Fibroblast of skin of left biceps (primary cell): ENCODE measurements at regions not wholly inside any gene's neighbourhood (a gene's known extent, or its start where the extent isn't known, plus 50 kb on each side); places are given as distances from the start of the nearest gene placed in this dataset.
"Not testable (repeated sequence)": the region's sequence is repeated elsewhere in the genome, so short reads cannot be mapped to it uniquely, and the experiment has no call there.

Experiments
- DNase-seq, 2 experiments: peaks; one replicate each; pipeline ENCODE4 v3.0.0-alpha.2; 2013; ENCODE audit warnings: low read depth in 2 of 2

- no peak for DNase-seq
Observed at GRCh38 chr4:38333219-38333618, 330.8 kb upstream of the KLF3 start.

- DNase-seq, result no peak
Observed at GRCh38 chr4:38334791-38335190, 329.2 kb upstream of the KLF3 start.

GRCh38 chr4:38338939-38339338 lies 325.1 kb upstream of the KLF3 start:
- DNase-seq, result not testable (repeated sequence)

- DNase-seq, result no peak
Observed at GRCh38 chr4:38343608-38344007, 320.4 kb upstream of the KLF3 start.

GRCh38 chr4:38344929-38345328 lies 319.1 kb upstream of the KLF3 start:
- DNase-seq, result no peak

GRCh38 chr4:38347251-38347650 lies 316.7 kb upstream of the KLF3 start:
- no peak for DNase-seq

- no peak for DNase-seq
Observed at GRCh38 chr4:38354421-38354820, 309.6 kb upstream of the KLF3 start.

- no peak for DNase-seq
Observed at GRCh38 chr4:38354872-38355271, 309.1 kb upstream of the KLF3 start.

GRCh38 chr4:38356686-38357085 lies 307.3 kb upstream of the KLF3 start:
- no peak for DNase-seq

- no peak for DNase-seq
Observed at GRCh38 chr4:38357546-38357945, 306.5 kb upstream of the KLF3 start.

GRCh38 chr4:38359113-38359512 lies 304.9 kb upstream of the KLF3 start:
- DNase-seq, result no peak

GRCh38 chr4:38360201-38360600 lies 303.8 kb upstream of the KLF3 start:
- no peak for DNase-seq

- no peak for DNase-seq
Observed at GRCh38 chr4:38364383-38364963, 299.5 kb upstream of the KLF3 start.

GRCh38 chr4:38365261-38365660 lies 298.7 kb upstream of the KLF3 start:
- no peak for DNase-seq

- no peak for DNase-seq
Observed at GRCh38 chr4:38365748-38366310, 298.2 kb upstream of the KLF3 start.

- no peak for DNase-seq
Observed at GRCh38 chr4:38366456-38366855, 297.5 kb upstream of the KLF3 start.

GRCh38 chr4:38366997-38367396 lies 297.0 kb upstream of the KLF3 start:
- no peak for DNase-seq

GRCh38 chr4:38367642-38368174 lies 296.3 kb upstream of the KLF3 start:
- DNase-seq, result no peak

- DNase-seq, result no peak
Observed at GRCh38 chr4:38368613-38369012, 295.4 kb upstream of the KLF3 start.

GRCh38 chr4:38371391-38371851 lies 292.6 kb upstream of the KLF3 start:
- DNase-seq, result no peak

- no peak for DNase-seq
Observed at GRCh38 chr4:38373375-38373774, 290.6 kb upstream of the KLF3 start.

GRCh38 chr4:38377195-38377594 lies 286.8 kb upstream of the KLF3 start:
- no peak for DNase-seq

GRCh38 chr4:38378478-38378877 lies 285.5 kb upstream of the KLF3 start:
- no peak for DNase-seq

- DNase-seq, result no peak
Observed at GRCh38 chr4:38381788-38382187, 282.2 kb upstream of the KLF3 start.
